Panc1 (cell line): ENCODE measurements at regions not wholly inside any gene's neighbourhood (a gene's known extent, or its start where the extent isn't known, plus 50 kb on each side); places are given as distances from the start of the nearest gene placed in this dataset.

ENCODE experiments used
- CTCF ChIP-seq: fragments of 450-650 bp; IDR thresholded peaks from 2 replicates; pipeline ENCODE4 v1.5.1; 2017; ENCODE audit warnings: mild to moderate bottlenecking
- POLR2AphosphoS5 ChIP-seq: IDR thresholded peaks from 2 replicates; pipeline ENCODE4 v1.6.1; 2012; ENCODE audit warnings: mild to moderate bottlenecking, low read depth, low read length, moderate library complexity
- SIN3A ChIP-seq: IDR thresholded peaks from 2 replicates; pipeline ENCODE4 v1.6.1; 2012; ENCODE audit warnings: low read depth, mild to moderate bottlenecking, low read length, moderate library complexity, borderline replicate concordance; ENCODE audit not compliant: insufficient read depth
- TCF7L2 ChIP-seq: IDR thresholded peaks from 2 replicates; pipeline ENCODE4 v1.6.1; 2011; ENCODE audit warnings: mild to moderate bottlenecking, low read depth, low read length, inconsistent platforms
- TF ChIP-seq, protein P1 (sequence below), 2 experiments: IDR thresholded peaks; 2 replicates each; pipeline ENCODE4 v1.6.1; 2011 to 2012; ENCODE audit warnings: low read depth in 2 of 2, control low read depth in 1 of 2, low read length in 1 of 2, mild to moderate bottlenecking in 1 of 2, moderate library complexity in 1 of 2; ENCODE audit not compliant: insufficient read depth in 1 of 2

- no peak for TF ChIP-seq POLR2AphosphoS5
- TF ChIP-seq CTCF: no peak
- TF ChIP-seq, protein P1, sequence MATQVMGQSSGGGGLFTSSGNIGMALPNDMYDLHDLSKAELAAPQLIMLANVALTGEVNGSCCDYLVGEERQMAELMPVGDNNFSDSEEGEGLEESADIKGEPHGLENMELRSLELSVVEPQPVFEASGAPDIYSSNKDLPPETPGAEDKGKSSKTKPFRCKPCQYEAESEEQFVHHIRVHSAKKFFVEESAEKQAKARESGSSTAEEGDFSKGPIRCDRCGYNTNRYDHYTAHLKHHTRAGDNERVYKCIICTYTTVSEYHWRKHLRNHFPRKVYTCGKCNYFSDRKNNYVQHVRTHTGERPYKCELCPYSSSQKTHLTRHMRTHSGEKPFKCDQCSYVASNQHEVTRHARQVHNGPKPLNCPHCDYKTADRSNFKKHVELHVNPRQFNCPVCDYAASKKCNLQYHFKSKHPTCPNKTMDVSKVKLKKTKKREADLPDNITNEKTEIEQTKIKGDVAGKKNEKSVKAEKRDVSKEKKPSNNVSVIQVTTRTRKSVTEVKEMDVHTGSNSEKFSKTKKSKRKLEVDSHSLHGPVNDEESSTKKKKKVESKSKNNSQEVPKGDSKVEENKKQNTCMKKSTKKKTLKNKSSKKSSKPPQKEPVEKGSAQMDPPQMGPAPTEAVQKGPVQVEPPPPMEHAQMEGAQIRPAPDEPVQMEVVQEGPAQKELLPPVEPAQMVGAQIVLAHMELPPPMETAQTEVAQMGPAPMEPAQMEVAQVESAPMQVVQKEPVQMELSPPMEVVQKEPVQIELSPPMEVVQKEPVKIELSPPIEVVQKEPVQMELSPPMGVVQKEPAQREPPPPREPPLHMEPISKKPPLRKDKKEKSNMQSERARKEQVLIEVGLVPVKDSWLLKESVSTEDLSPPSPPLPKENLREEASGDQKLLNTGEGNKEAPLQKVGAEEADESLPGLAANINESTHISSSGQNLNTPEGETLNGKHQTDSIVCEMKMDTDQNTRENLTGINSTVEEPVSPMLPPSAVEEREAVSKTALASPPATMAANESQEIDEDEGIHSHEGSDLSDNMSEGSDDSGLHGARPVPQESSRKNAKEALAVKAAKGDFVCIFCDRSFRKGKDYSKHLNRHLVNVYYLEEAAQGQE (IDR thresholded peaks at IDR 0.05; ENCODE audit: insufficient read depth in 1 of 2, low read depth in 2 of 2, low read length in 1 of 2): no peak
- no peak for TF ChIP-seq SIN3A
- TF ChIP-seq TCF7L2: no peak
These were observed 300.6 kb upstream of the SPANXN1 start for GRCh38 chrX:144946666-144947065.
